ENCODE measurements at regions not wholly inside any gene's neighbourhood (a gene's known extent, or its start where the extent isn't known, plus 50 kb on each side); places are given as distances from the start of the nearest gene placed in this dataset.

- Histone ChIP-seq H3K4me3 (ENCODE audit: low read length) (no peak overlapping the region), H3K27me3 (ENCODE audit: control insufficient read depth, insufficient read depth, low read length) (no peaks in the 10 kb centered on the region), H3K36me3 (ENCODE audit: insufficient read depth, low read length) (no peaks in the 10 kb centered on the region), H3K9me3 (replicated peaks; ENCODE audit: low read length) (no peaks in the 10 kb centered on the region), H3K9ac (ENCODE audit: low read depth, low read length) (no peak overlapping the region), H3K4me2 (ENCODE audit: low read length) (no peak overlapping the region), H3K4me1 (ENCODE audit: control insufficient read depth, insufficient read depth, low read length) (no peaks in the 10 kb centered on the region)
These were observed 747.0 kb downstream of the BCL11A start for GRCh38 chr2:59806486-59806885.

GRCh38 chr2:59804732-59805131, 748.7 kb downstream of the BCL11A start:
- Histone ChIP-seq H3K9ac (ENCODE audit: low read depth, low read length) (no peak overlapping the region), H3K27me3 (ENCODE audit: control insufficient read depth, insufficient read depth, low read length) (no peaks in the 10 kb centered on the region), H3K4me2 (ENCODE audit: low read length) (no peak overlapping the region), H3K4me1 (ENCODE audit: control insufficient read depth, insufficient read depth, low read length) (no peaks in the 10 kb centered on the region), H3K4me3 (ENCODE audit: low read length) (no peak overlapping the region), H3K36me3 (ENCODE audit: insufficient read depth, low read length) (no peaks in the 10 kb centered on the region), H3K9me3 (replicated peaks; ENCODE audit: low read length) (no peaks in the 10 kb centered on the region)

GRCh38 chr2:59803586-59803985, 749.9 kb downstream of the BCL11A start:
- H3K36me3 ChIP-seq (ENCODE audit: insufficient read depth, low read length), result no peaks in the 10 kb centered on the region
- H3K4me1 ChIP-seq (ENCODE audit: control insufficient read depth, insufficient read depth, low read length), result no peaks in the 10 kb centered on the region
- no peak overlapping the region for H3K9ac ChIP-seq (ENCODE audit: low read depth, low read length)
- no peak overlapping the region for H3K4me2 ChIP-seq (ENCODE audit: low read length)
- H3K9me3 ChIP-seq (replicated peaks; ENCODE audit: low read length), result no peaks in the 10 kb centered on the region
- H3K27me3 ChIP-seq (ENCODE audit: control insufficient read depth, insufficient read depth, low read length), result no peaks in the 10 kb centered on the region
- H3K4me3 ChIP-seq (ENCODE audit: low read length), result no peak overlapping the region

GRCh38 chr2:59798687-59799232, 754.7 kb downstream of the BCL11A start:
- Histone ChIP-seq H3K27me3 (ENCODE audit: control insufficient read depth, insufficient read depth, low read length) (no peaks in the 10 kb centered on the region), H3K4me3 (ENCODE audit: low read length) (no peak overlapping the region), H3K36me3 (ENCODE audit: insufficient read depth, low read length) (no peaks in the 10 kb centered on the region), H3K4me2 (ENCODE audit: low read length) (no peak overlapping the region), H3K9me3 (replicated peaks; ENCODE audit: low read length) (no peaks in the 10 kb centered on the region), H3K4me1 (ENCODE audit: control insufficient read depth, insufficient read depth, low read length) (no peaks in the 10 kb centered on the region), H3K9ac (ENCODE audit: low read depth, low read length) (no peak overlapping the region)

GRCh38 chr2:59791004-59791618, 762.3 kb downstream of the BCL11A start:
- no peak overlapping the region for H3K9ac ChIP-seq (ENCODE audit: low read depth, low read length)
- no peaks in the 10 kb centered on the region for H3K9me3 ChIP-seq (replicated peaks; ENCODE audit: low read length)
- no peaks in the 10 kb centered on the region for H3K4me1 ChIP-seq (ENCODE audit: control insufficient read depth, insufficient read depth, low read length)
- H3K4me2 ChIP-seq (ENCODE audit: low read length), result no peak overlapping the region
- no peaks in the 10 kb centered on the region for H3K27me3 ChIP-seq (ENCODE audit: control insufficient read depth, insufficient read depth, low read length)
- H3K36me3 ChIP-seq (ENCODE audit: insufficient read depth, low read length), result no peaks in the 10 kb centered on the region
- no peak overlapping the region for H3K4me3 ChIP-seq (ENCODE audit: low read length)

- no peaks in the 10 kb centered on the region for H3K27me3 ChIP-seq (ENCODE audit: control insufficient read depth, insufficient read depth, low read length)
- H3K9ac ChIP-seq (ENCODE audit: low read depth, low read length), result no peak overlapping the region
- no peaks in the 10 kb centered on the region for H3K9me3 ChIP-seq (replicated peaks; ENCODE audit: low read length)
- no peak overlapping the region for H3K4me2 ChIP-seq (ENCODE audit: low read length)
- H3K4me3 ChIP-seq (ENCODE audit: low read length), result no peak overlapping the region
- no peaks in the 10 kb centered on the region for H3K36me3 ChIP-seq (ENCODE audit: insufficient read depth, low read length)
- H3K4me1 ChIP-seq (ENCODE audit: control insufficient read depth, insufficient read depth, low read length), result no peaks in the 10 kb centered on the region
These were observed 763.1 kb downstream of the BCL11A start for GRCh38 chr2:59790186-59791003.

GRCh38 chr2:59789523-59789922, 763.9 kb downstream of the BCL11A start:
- no peaks in the 10 kb centered on the region for H3K4me1 ChIP-seq (ENCODE audit: control insufficient read depth, insufficient read depth, low read length)
- no peaks in the 10 kb centered on the region for H3K9me3 ChIP-seq (replicated peaks; ENCODE audit: low read length)
- H3K9ac ChIP-seq (ENCODE audit: low read depth, low read length), result no peak overlapping the region
- no peak overlapping the region for H3K4me2 ChIP-seq (ENCODE audit: low read length)
- H3K27me3 ChIP-seq (ENCODE audit: control insufficient read depth, insufficient read depth, low read length), result no peaks in the 10 kb centered on the region
- no peak overlapping the region for H3K4me3 ChIP-seq (ENCODE audit: low read length)
- no peaks in the 10 kb centered on the region for H3K36me3 ChIP-seq (ENCODE audit: insufficient read depth, low read length)

GRCh38 chr2:59787095-59787494, 766.4 kb downstream of the BCL11A start:
- Histone ChIP-seq H3K9ac (ENCODE audit: low read depth, low read length) (no peak overlapping the region), H3K4me3 (ENCODE audit: low read length) (no peak overlapping the region), H3K9me3 (replicated peaks; ENCODE audit: low read length) (no peaks in the 10 kb centered on the region), H3K4me1 (ENCODE audit: control insufficient read depth, insufficient read depth, low read length) (no peaks in the 10 kb centered on the region), H3K27me3 (ENCODE audit: control insufficient read depth, insufficient read depth, low read length) (no peaks in the 10 kb centered on the region), H3K4me2 (ENCODE audit: low read length) (no peak overlapping the region), H3K36me3 (ENCODE audit: insufficient read depth, low read length) (no peaks in the 10 kb centered on the region)

- no peaks in the 10 kb centered on the region for H3K4me1 ChIP-seq (ENCODE audit: control insufficient read depth, insufficient read depth, low read length)
- no peak overlapping the region for H3K9ac ChIP-seq (ENCODE audit: low read depth, low read length)
- H3K36me3 ChIP-seq (ENCODE audit: insufficient read depth, low read length), result no peaks in the 10 kb centered on the region
- no peak overlapping the region for H3K4me3 ChIP-seq (ENCODE audit: low read length)
- H3K4me2 ChIP-seq (ENCODE audit: low read length), result no peak overlapping the region
- H3K9me3 ChIP-seq (replicated peaks; ENCODE audit: low read length), result no peaks in the 10 kb centered on the region
- no peaks in the 10 kb centered on the region for H3K27me3 ChIP-seq (ENCODE audit: control insufficient read depth, insufficient read depth, low read length)
These were observed 766.8 kb downstream of the BCL11A start for GRCh38 chr2:59786684-59787083.

- Histone ChIP-seq H3K27me3 (ENCODE audit: control insufficient read depth, insufficient read depth, low read length) (no peaks in the 10 kb centered on the region), H3K36me3 (ENCODE audit: insufficient read depth, low read length) (no peaks in the 10 kb centered on the region), H3K9me3 (replicated peaks; ENCODE audit: low read length) (no peaks in the 10 kb centered on the region), H3K4me3 (ENCODE audit: low read length) (no peak overlapping the region), H3K4me1 (ENCODE audit: control insufficient read depth, insufficient read depth, low read length) (no peaks in the 10 kb centered on the region), H3K9ac (ENCODE audit: low read depth, low read length) (no peak overlapping the region), H3K4me2 (ENCODE audit: low read length) (no peak overlapping the region)
These were observed 773.9 kb downstream of the BCL11A start for GRCh38 chr2:59779571-59779970.

- Histone ChIP-seq H3K4me1 (ENCODE audit: control insufficient read depth, insufficient read depth, low read length) (no peaks in the 10 kb centered on the region), H3K9ac (ENCODE audit: low read depth, low read length) (no peak overlapping the region), H3K4me3 (ENCODE audit: low read length) (no peak overlapping the region), H3K4me2 (ENCODE audit: low read length) (no peak overlapping the region), H3K27me3 (ENCODE audit: control insufficient read depth, insufficient read depth, low read length) (no peaks in the 10 kb centered on the region), H3K36me3 (ENCODE audit: insufficient read depth, low read length) (no peaks in the 10 kb centered on the region), H3K9me3 (replicated peaks; ENCODE audit: low read length) (no peaks in the 10 kb centered on the region)
These were observed 776.3 kb downstream of the BCL11A start for GRCh38 chr2:59777120-59777519.

GRCh38 chr2:59776726-59777008, 776.8 kb downstream of the BCL11A start:
- Histone ChIP-seq H3K4me2 (ENCODE audit: low read length) (no peak overlapping the region), H3K4me3 (ENCODE audit: low read length) (no peak overlapping the region), H3K36me3 (ENCODE audit: insufficient read depth, low read length) (no peaks in the 10 kb centered on the region), H3K9ac (ENCODE audit: low read depth, low read length) (no peak overlapping the region), H3K27me3 (ENCODE audit: control insufficient read depth, insufficient read depth, low read length) (no peaks in the 10 kb centered on the region), H3K9me3 (replicated peaks; ENCODE audit: low read length) (no peaks in the 10 kb centered on the region), H3K4me1 (ENCODE audit: control insufficient read depth, insufficient read depth, low read length) (no peaks in the 10 kb centered on the region)

Measured in skeletal muscle satellite cell (primary cell).